SK-N-MC (cell line): ENCODE measurements at regions not wholly inside any gene's neighbourhood (a gene's known extent, or its start where the extent isn't known, plus 50 kb on each side); places are given as distances from the start of the nearest gene placed in this dataset.

Source experiments
- EZH2 ChIP-seq: fragments of 200-600 bp; sonication (generic); IDR thresholded peaks from one replicate; pipeline ENCODE4 v1.6.1; 2017; ENCODE audit warnings: antibody characterized with exemption
- POLR2AphosphoS5 ChIP-seq: IDR thresholded peaks from 2 replicates; pipeline ENCODE4 v1.6.1; 2012; ENCODE audit warnings: mild to moderate bottlenecking, low read depth, low read length, borderline replicate concordance

DNA sequence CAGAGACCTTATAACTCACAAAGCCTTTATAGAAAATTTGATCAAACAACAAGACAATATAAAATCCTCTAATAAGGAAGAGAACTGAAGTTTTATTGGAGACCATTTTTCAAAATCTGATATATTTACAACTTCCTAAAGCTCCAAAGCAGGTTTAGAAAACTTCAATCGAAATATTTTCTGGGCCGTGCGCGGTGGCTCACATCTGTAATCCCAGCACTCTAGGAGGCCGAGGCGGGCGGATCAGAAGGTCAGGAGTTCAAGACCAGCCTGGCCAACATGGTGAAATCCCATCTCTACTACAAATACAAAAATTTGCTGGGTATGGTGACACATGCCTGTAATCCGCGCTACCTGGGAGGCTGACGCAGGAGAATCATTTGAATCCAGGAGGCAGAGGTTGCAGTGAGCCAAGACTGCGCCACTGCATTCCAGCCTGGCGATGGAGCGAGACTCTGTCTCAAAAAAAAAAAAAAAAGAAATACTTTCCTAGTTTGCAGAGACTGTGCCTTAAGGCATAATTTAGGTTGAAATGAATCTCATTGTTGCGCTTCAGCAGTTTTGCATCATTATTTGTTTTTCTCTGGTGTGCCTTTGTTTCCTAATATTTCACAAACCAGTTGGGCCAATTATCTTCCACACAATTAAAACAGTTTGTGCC, 60.6 kb upstream of the ASIP start:
- TF ChIP-seq POLR2AphosphoS5 (no peak), EZH2 (no peak)
